Astrocyte (in vitro differentiated cells and primary cell): ENCODE measurements at regions not wholly inside any gene's neighbourhood (a gene's known extent, or its start where the extent isn't known, plus 50 kb on each side); places are given as distances from the start of the nearest gene placed in this dataset.

Experiments
- EZH2 ChIP-seq: IDR thresholded peaks from 2 replicates; pipeline ENCODE4 v1.6.1; 2012; ENCODE audit warnings: mild to moderate bottlenecking, low read length, inconsistent platforms; ENCODE audit not compliant: insufficient read depth
- TF ChIP-seq, protein P1 (sequence below): IDR thresholded peaks from 2 replicates; pipeline ENCODE4 v1.5.1; 2011; ENCODE audit warnings: low read depth, mild to moderate bottlenecking, inconsistent platforms, low read length, moderate library complexity; ENCODE audit not compliant: insufficient read depth

DNA sequence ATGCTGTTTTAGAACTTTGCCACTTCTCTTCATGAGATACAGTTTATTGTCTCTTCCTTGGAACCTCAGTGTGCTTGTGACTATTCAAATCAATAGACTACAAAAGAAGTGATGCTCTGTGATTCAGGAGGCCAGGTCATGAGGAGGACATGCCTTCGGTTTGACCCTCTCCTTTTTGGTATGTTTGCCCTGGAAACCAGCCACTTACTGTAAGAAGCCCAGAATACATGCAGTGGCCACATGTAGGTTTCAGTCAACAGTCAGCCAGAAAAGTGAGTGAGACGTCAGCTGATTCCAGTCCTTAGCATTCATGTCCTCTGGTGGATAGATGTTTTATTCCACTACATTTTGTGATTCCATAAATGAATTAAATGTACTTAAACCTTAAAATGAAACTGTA, 328.7 kb downstream of the PCDH18 start:
- TF ChIP-seq, protein P1, sequence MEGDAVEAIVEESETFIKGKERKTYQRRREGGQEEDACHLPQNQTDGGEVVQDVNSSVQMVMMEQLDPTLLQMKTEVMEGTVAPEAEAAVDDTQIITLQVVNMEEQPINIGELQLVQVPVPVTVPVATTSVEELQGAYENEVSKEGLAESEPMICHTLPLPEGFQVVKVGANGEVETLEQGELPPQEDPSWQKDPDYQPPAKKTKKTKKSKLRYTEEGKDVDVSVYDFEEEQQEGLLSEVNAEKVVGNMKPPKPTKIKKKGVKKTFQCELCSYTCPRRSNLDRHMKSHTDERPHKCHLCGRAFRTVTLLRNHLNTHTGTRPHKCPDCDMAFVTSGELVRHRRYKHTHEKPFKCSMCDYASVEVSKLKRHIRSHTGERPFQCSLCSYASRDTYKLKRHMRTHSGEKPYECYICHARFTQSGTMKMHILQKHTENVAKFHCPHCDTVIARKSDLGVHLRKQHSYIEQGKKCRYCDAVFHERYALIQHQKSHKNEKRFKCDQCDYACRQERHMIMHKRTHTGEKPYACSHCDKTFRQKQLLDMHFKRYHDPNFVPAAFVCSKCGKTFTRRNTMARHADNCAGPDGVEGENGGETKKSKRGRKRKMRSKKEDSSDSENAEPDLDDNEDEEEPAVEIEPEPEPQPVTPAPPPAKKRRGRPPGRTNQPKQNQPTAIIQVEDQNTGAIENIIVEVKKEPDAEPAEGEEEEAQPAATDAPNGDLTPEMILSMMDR, result no peak
- TF ChIP-seq EZH2, result no peak
